AG10803 (cell line): ENCODE measurements at regions not wholly inside any gene's neighbourhood (a gene's known extent, or its start where the extent isn't known, plus 50 kb on each side); places are given as distances from the start of the nearest gene placed in this dataset.

Experiments used
- DNase-seq: peaks from one replicate; pipeline ENCODE4 v3.0.0; 2010; ENCODE audit warnings: low read depth
- H3K4me3 ChIP-seq: 2 replicates; pipeline ENCODE4 v1.5.1; 2011; ENCODE audit warnings: mild to moderate bottlenecking, low read length, control low read depth
- CTCF ChIP-seq: conservative IDR thresholded peaks from 2 replicates; pipeline ENCODE4 v1.5.1; 2011; ENCODE audit warnings: mild to moderate bottlenecking, low read length, control low read depth, inconsistent platforms

GRCh38 chr12:107536613-107537012 lies 149.0 kb upstream of the PWP1 start:
- peak; percentile 6 for DNase-seq
- TF ChIP-seq CTCF = no peak
- H3K4me3 ChIP-seq = no peak overlapping the region

- TF ChIP-seq CTCF = no peak
- no peak for DNase-seq
- no peak overlapping the region for H3K4me3 ChIP-seq
Observed at GRCh38 chr12:107537464-107538119, 148.0 kb upstream of the PWP1 start.

- DNase-seq = no peak
- H3K4me3 ChIP-seq = no peak overlapping the region
- no peak for TF ChIP-seq CTCF
Observed at GRCh38 chr12:107539196-107539939, 146.2 kb upstream of the PWP1 start.

GRCh38 chr12:107541001-107541705 lies 144.4 kb upstream of the PWP1 start:
- H3K4me3 ChIP-seq = no peak overlapping the region
- no peak for DNase-seq
- TF ChIP-seq CTCF = no peak

GRCh38 chr12:107543416-107543815 lies 142.2 kb upstream of the PWP1 start:
- H3K4me3 ChIP-seq = no peak overlapping the region
- DNase-seq = no peak
- TF ChIP-seq CTCF = no peak

GRCh38 chr12:107543841-107544240 lies 141.8 kb upstream of the PWP1 start:
- TF ChIP-seq CTCF = no peak
- H3K4me3 ChIP-seq = no peak overlapping the region
- DNase-seq = no peak
